ENCODE measurements at regions not wholly inside any gene's neighbourhood (a gene's known extent, or its start where the extent isn't known, plus 50 kb on each side); places are given as distances from the start of the nearest gene placed in this dataset.

DNA sequence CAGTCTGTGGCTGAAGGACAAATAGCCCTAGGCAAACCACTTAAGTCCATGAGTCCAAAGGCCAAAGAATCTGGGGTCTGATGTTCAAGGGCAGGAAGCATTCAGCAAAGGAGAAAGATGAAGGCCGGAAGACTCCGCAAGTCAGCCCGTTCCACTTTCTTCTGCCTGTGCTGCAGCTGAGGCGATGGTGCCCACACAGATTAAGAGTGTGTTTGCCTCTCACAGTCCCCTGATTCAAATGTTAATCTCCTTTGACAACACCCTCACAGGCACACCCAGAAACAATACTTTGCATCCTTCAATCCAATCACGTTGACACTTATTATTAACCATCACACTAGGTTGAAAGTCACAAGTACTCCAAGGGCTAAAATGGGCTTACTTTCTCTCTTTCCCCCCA, 605.4 kb upstream of the GNPDA2 start:
- no peak overlapping the region for H4K12ac ChIP-seq (ENCODE audit: low read depth, low read length)
- H3K27me3 ChIP-seq (ENCODE audit: insufficient read depth, low read length): no peaks in the 10 kb centered on the region
- no peak overlapping the region for H3K14ac ChIP-seq (ENCODE audit: low read length)
- H3K4me1 ChIP-seq (ENCODE audit: control insufficient read depth in 1 of 2, insufficient read depth in 2 of 2, low read length in 2 of 2): no peaks in the 10 kb centered on the region
- H4K91ac ChIP-seq (ENCODE audit: low read depth, low read length): no peak overlapping the region
- H3K27ac ChIP-seq (ENCODE audit: low read depth, low read length): no peak overlapping the region
- H3K18ac ChIP-seq (ENCODE audit: low read length): no peak overlapping the region
- no peak overlapping the region for H2BK120ac ChIP-seq (ENCODE audit: insufficient read depth, low read length, poor library complexity)
- H3K4me2 ChIP-seq (ENCODE audit: low read length): no peak overlapping the region
- H3K4me3 ChIP-seq (ENCODE audit: low read depth, low read length): no peak overlapping the region
- H3K9ac ChIP-seq (ENCODE audit: low read length): no peak overlapping the region
- H3K9me3 ChIP-seq (ENCODE audit: insufficient read depth, low read depth, low read length): no peaks in the 10 kb centered on the region
- H2BK12ac ChIP-seq (ENCODE audit: low read length): no peak overlapping the region
- H3K79me2 ChIP-seq (ENCODE audit: control insufficient read depth, insufficient read depth, low read length, poor library complexity): no peaks in the 10 kb centered on the region
- no peak overlapping the region for H2AK5ac ChIP-seq (ENCODE audit: low read length)
- DNase-seq: no peak
- no peak overlapping the region for H2BK5ac ChIP-seq (ENCODE audit: low read depth, low read length, poor library complexity)
- no peaks in the 10 kb centered on the region for H3K79me1 ChIP-seq (ENCODE audit: low read length)
- no peak overlapping the region for H3K23ac ChIP-seq (ENCODE audit: low read length)
- H3K36me3 ChIP-seq (ENCODE audit: control insufficient read depth in 1 of 2, insufficient read depth in 2 of 2, low read length in 2 of 2): no peaks in the 10 kb centered on the region
- H2AFZ ChIP-seq (ENCODE audit: insufficient read depth, low read length, poor library complexity): no peak overlapping the region
- H4K8ac ChIP-seq (ENCODE audit: low read depth, low read length): no peak overlapping the region
- no CpG with 5 or more reads among the region's 5 CpGs for WGBS (ENCODE audit: extremely low coverage, insufficient coverage, insufficient read length)
- H3K4ac ChIP-seq (ENCODE audit: low read depth, low read length): no peak overlapping the region

GRCh38 chr4:45327544-45327943, 601.2 kb upstream of the GNPDA2 start:
- Histone ChIP-seq H2BK120ac (ENCODE audit: insufficient read depth, low read length, poor library complexity) (no peak overlapping the region), H3K4me3 (ENCODE audit: low read depth, low read length) (no peak overlapping the region), H2AFZ (ENCODE audit: insufficient read depth, low read length, poor library complexity) (no peak overlapping the region), H3K9ac (ENCODE audit: low read length) (no peak overlapping the region), H3K27me3 (ENCODE audit: insufficient read depth, low read length) (no peaks in the 10 kb centered on the region), H3K4me1 (ENCODE audit: control insufficient read depth in 1 of 2, insufficient read depth in 2 of 2, low read length in 2 of 2) (no peaks in the 10 kb centered on the region), H3K27ac (ENCODE audit: low read depth, low read length) (no peak overlapping the region), H3K9me3 (ENCODE audit: insufficient read depth, low read depth, low read length) (no peaks in the 10 kb centered on the region), H3K79me2 (ENCODE audit: control insufficient read depth, insufficient read depth, low read length, poor library complexity) (no peaks in the 10 kb centered on the region), H4K91ac (ENCODE audit: low read depth, low read length) (no peak overlapping the region), H2BK5ac (ENCODE audit: low read depth, low read length, poor library complexity) (no peak overlapping the region), H4K8ac (ENCODE audit: low read depth, low read length) (no peak overlapping the region), H4K12ac (ENCODE audit: low read depth, low read length) (no peak overlapping the region), H3K36me3 (ENCODE audit: control insufficient read depth in 1 of 2, insufficient read depth in 2 of 2, low read length in 2 of 2) (no peaks in the 10 kb centered on the region), H3K14ac (ENCODE audit: low read length) (no peak overlapping the region), H3K18ac (ENCODE audit: low read length) (no peak overlapping the region), H2AK5ac (ENCODE audit: low read length) (no peak overlapping the region), H3K4ac (ENCODE audit: low read depth, low read length) (no peak overlapping the region), H2BK12ac (ENCODE audit: low read length) (no peak overlapping the region), H3K4me2 (ENCODE audit: low read length) (no peak overlapping the region), H3K79me1 (ENCODE audit: low read length) (no peaks in the 10 kb centered on the region), H3K23ac (ENCODE audit: low read length) (no peak overlapping the region)
- DNase-seq: no peak

GRCh38 chr4:45324455-45325417, 598.4 kb upstream of the GNPDA2 start:
- no CpG with 5 or more reads among the region's 6 CpGs for WGBS (ENCODE audit: extremely low coverage, insufficient coverage, insufficient read length)
- H2AFZ ChIP-seq (ENCODE audit: insufficient read depth, low read length, poor library complexity): no peak overlapping the region
- no peak overlapping the region for H3K18ac ChIP-seq (ENCODE audit: low read length)
- no peak overlapping the region for H2BK5ac ChIP-seq (ENCODE audit: low read depth, low read length, poor library complexity)
- H3K27ac ChIP-seq (ENCODE audit: low read depth, low read length): no peak overlapping the region
- H3K4me3 ChIP-seq (ENCODE audit: low read depth, low read length): no peak overlapping the region
- H3K4me1 ChIP-seq (ENCODE audit: control insufficient read depth in 1 of 2, insufficient read depth in 2 of 2, low read length in 2 of 2): no peaks in the 10 kb centered on the region
- H3K36me3 ChIP-seq (ENCODE audit: control insufficient read depth in 1 of 2, insufficient read depth in 2 of 2, low read length in 2 of 2): no peaks in the 10 kb centered on the region
- H3K9me3 ChIP-seq (ENCODE audit: insufficient read depth, low read depth, low read length): no peaks in the 10 kb centered on the region
- no peaks in the 10 kb centered on the region for H3K27me3 ChIP-seq (ENCODE audit: insufficient read depth, low read length)
- no peak overlapping the region for H2BK120ac ChIP-seq (ENCODE audit: insufficient read depth, low read length, poor library complexity)
- no peak overlapping the region for H4K8ac ChIP-seq (ENCODE audit: low read depth, low read length)
- DNase-seq: no peak
- H3K9ac ChIP-seq (ENCODE audit: low read length): no peak overlapping the region
- no peak overlapping the region for H4K12ac ChIP-seq (ENCODE audit: low read depth, low read length)
- no peak overlapping the region for H3K23ac ChIP-seq (ENCODE audit: low read length)
- no peaks in the 10 kb centered on the region for H3K79me2 ChIP-seq (ENCODE audit: control insufficient read depth, insufficient read depth, low read length, poor library complexity)
- H3K4me2 ChIP-seq (ENCODE audit: low read length): no peak overlapping the region
- H3K4ac ChIP-seq (ENCODE audit: low read depth, low read length): no peak overlapping the region
- H4K91ac ChIP-seq (ENCODE audit: low read depth, low read length): no peak overlapping the region
- H3K79me1 ChIP-seq (ENCODE audit: low read length): no peaks in the 10 kb centered on the region
- no peak overlapping the region for H3K14ac ChIP-seq (ENCODE audit: low read length)
- no peak overlapping the region for H2AK5ac ChIP-seq (ENCODE audit: low read length)
- no peak overlapping the region for H2BK12ac ChIP-seq (ENCODE audit: low read length)

DNA sequence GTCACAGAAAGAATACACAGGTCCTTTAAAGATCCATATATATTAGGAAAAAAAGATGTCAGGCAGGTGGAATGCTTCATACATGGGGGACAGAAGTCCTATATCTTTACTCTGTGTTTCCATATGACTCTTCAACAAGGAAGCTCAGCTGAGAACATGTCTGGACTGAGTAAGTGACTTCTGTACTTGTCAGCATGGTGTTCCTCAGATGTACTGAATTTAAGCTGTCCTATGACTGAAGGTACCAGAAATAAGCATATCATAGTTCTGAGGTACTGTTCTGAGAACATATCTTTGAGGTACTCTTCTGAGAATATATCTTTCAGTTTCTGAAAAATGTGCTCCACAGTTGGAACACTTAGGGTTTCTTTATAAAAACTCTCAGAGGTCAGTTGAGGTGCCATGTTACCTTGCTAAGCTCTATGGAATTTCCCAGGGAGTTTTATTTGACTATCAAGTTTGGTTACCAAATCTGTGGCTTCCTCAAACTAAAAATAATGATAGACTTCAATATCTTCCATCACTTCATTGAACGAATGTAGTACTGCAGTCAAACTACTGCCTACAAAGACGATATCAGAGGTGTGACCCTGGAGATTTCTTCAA, 597.2 kb upstream of the GNPDA2 start:
- Histone ChIP-seq H2AFZ (ENCODE audit: insufficient read depth, low read length, poor library complexity) (no peak overlapping the region), H4K8ac (ENCODE audit: low read depth, low read length) (no peak overlapping the region), H3K4me2 (ENCODE audit: low read length) (no peak overlapping the region), H3K9ac (ENCODE audit: low read length) (no peak overlapping the region), H3K79me1 (ENCODE audit: low read length) (no peaks in the 10 kb centered on the region), H3K27ac (ENCODE audit: low read depth, low read length) (no peak overlapping the region), H2BK12ac (ENCODE audit: low read length) (no peak overlapping the region), H3K14ac (ENCODE audit: low read length) (no peak overlapping the region), H4K91ac (ENCODE audit: low read depth, low read length) (no peak overlapping the region), H3K18ac (ENCODE audit: low read length) (no peak overlapping the region), H3K4me3 (ENCODE audit: low read depth, low read length) (no peak overlapping the region), H4K12ac (ENCODE audit: low read depth, low read length) (no peak overlapping the region), H2BK120ac (ENCODE audit: insufficient read depth, low read length, poor library complexity) (no peak overlapping the region), H3K79me2 (ENCODE audit: control insufficient read depth, insufficient read depth, low read length, poor library complexity) (no peaks in the 10 kb centered on the region), H2AK5ac (ENCODE audit: low read length) (no peak overlapping the region), H2BK5ac (ENCODE audit: low read depth, low read length, poor library complexity) (no peak overlapping the region), H3K36me3 (ENCODE audit: control insufficient read depth in 1 of 2, insufficient read depth in 2 of 2, low read length in 2 of 2) (no peaks in the 10 kb centered on the region), H3K27me3 (ENCODE audit: insufficient read depth, low read length) (no peaks in the 10 kb centered on the region), H3K23ac (ENCODE audit: low read length) (no peak overlapping the region), H3K4ac (ENCODE audit: low read depth, low read length) (no peak overlapping the region), H3K4me1 (ENCODE audit: control insufficient read depth in 1 of 2, insufficient read depth in 2 of 2, low read length in 2 of 2) (no peaks in the 10 kb centered on the region), H3K9me3 (ENCODE audit: insufficient read depth, low read depth, low read length) (no peaks in the 10 kb centered on the region)
- WGBS (ENCODE audit: extremely low coverage, insufficient coverage, insufficient read length): no CpG with 5 or more reads among the region's 2 CpGs
- DNase-seq: no peak

Data from trophoblast cell (in vitro differentiated cells and primary cell).